GM12878 (cell line): ENCODE measurements at regions not wholly inside any gene's neighbourhood (a gene's known extent, or its start where the extent isn't known, plus 50 kb on each side); places are given as distances from the start of the nearest gene placed in this dataset.

Experiments used
- POLR2A ChIP-seq: IDR thresholded peaks from 2 replicates; pipeline ENCODE4 v1.6.1; 2011; ENCODE audit warnings: low read depth, mild to moderate bottlenecking, low read length
- POLR2AphosphoS5 ChIP-seq: IDR thresholded peaks from 2 replicates; pipeline ENCODE4 v1.6.1; 2011; ENCODE audit warnings: mild to moderate bottlenecking, low read length, inconsistent platforms
- TAF1 ChIP-seq: IDR thresholded peaks from 2 replicates; pipeline ENCODE4 v1.6.1; 2011; ENCODE audit warnings: mild to moderate bottlenecking, low read depth, low read length, borderline replicate concordance
- ZSCAN29 ChIP-seq: fragments of 450-650 bp; IDR thresholded peaks from 2 replicates; pipeline ENCODE4 v1.6.1; 2017; ENCODE audit warnings: mild to moderate bottlenecking, moderate library complexity

- TF ChIP-seq ZSCAN29: no peak
- no peak for TF ChIP-seq POLR2AphosphoS5
- no peak for TF ChIP-seq TAF1
- TF ChIP-seq POLR2A: no peak
These were observed 514.7 kb upstream of the GRIN3A start for GRCh38 chr9:102253099-102253498.
